HCT116 (cell line): ENCODE measurements at regions not wholly inside any gene's neighbourhood (a gene's known extent, or its start where the extent isn't known, plus 50 kb on each side); places are given as distances from the start of the nearest gene placed in this dataset.

Experiments used
- ATAC-seq: fragments of 200-7000 bp; cut with Tn5 transposase; 2 replicates; pipeline ENCODE4 v1.9.1; 2020; ENCODE audit warnings: mild to moderate bottlenecking, moderate library complexity
- BruUV-seq: library from RNA; stranded (reverse); fragments of 400-500 nt; replicated peaks from 2 replicates; lab custom pipeline; 2021; lab: Mats Ljungman, UMichigan
- CTCF ChIA-PET: fragments of 300-600 bp; sonication (Branson Sonifier 250); formaldehyde crosslinking; loops from one replicate; lab custom pipeline; 2021; ENCODE audit warnings: antibody characterized with exemption; lab: Charles Lee
- POLR2A ChIA-PET: fragments of 300-600, 350-600 bp; sonication (Branson Sonifier 250); formaldehyde crosslinking; loops from one replicate; lab custom pipeline; 2021; ENCODE audit warnings: antibody characterized with exemption; lab: Charles Lee
- RAD21 ChIA-PET, 2 experiments: fragments of 300-600 bp; sonication (Branson Sonifier 250); formaldehyde crosslinking; loops; one replicate each; lab custom pipeline; 2023; ENCODE audit warnings: low total read pairs in 2 of 2; ENCODE audit not compliant: uncharacterized antibody in 2 of 2, unreplicated experiment in 2 of 2, low non-redundant PET in 1 of 2; lab: Charles Lee
- DNase-seq: peaks from one replicate; pipeline ENCODE4 v3.0.0-alpha.2; 2010; ENCODE audit warnings: low read depth, low spot score
- H2AFZ ChIP-seq: fragments of 200-600 bp; shearing (Covaris generic), sonication (generic); 2 replicates; pipeline ENCODE4 v1.6.1; 2017; ENCODE audit warnings: low read depth, mixed run types, mixed read lengths, antibody characterized with exemption, low read length; ENCODE audit not compliant: poor library complexity, severe bottlenecking
- H3K27ac ChIP-seq: 2 replicates; pipeline ENCODE4 v1.5.1; 2012; ENCODE audit warnings: low read depth, low read length
- H3K27me3 ChIP-seq: fragments of 200-600 bp; sonication (generic); 2 replicates; pipeline ENCODE4 v1.6.1; 2016; ENCODE audit warnings: mixed run types, low read length, mixed read lengths; ENCODE audit not compliant: insufficient read depth
- H3K36me3 ChIP-seq, 2 experiments: fragments of 200-500 bp in 1 of 2; fragments of 200-600 bp in 1 of 2; sonication (Bioruptor generic) in 1 of 2; sonication (generic) in 1 of 2; 2 replicates each; pipeline versions ENCODE4 v1.5.1 to v1.6.1; 2014 to 2016; ENCODE audit warnings: low read length in 2 of 2, inconsistent platforms in 1 of 2, mixed read lengths in 1 of 2, mixed run types in 1 of 2; ENCODE audit not compliant: insufficient read depth in 2 of 2, control insufficient read depth in 1 of 2
- H3K4me1 ChIP-seq, 2 experiments: fragments of 200-600 bp in 1 of 2; sonication (generic) in 1 of 2; 2 replicates each; pipeline versions ENCODE4 v1.5.1 to v1.6.1; 2012 to 2017; ENCODE audit warnings: low read length in 2 of 2, inconsistent platforms in 1 of 2, mild to moderate bottlenecking in 1 of 2, mixed read lengths in 1 of 2, mixed run types in 1 of 2, moderate library complexity in 1 of 2; ENCODE audit not compliant: insufficient read depth in 2 of 2, control insufficient read depth in 1 of 2
- H3K4me2 ChIP-seq: fragments of 200-600 bp; sonication (generic); 2 replicates; pipeline ENCODE4 v1.6.1; 2017; ENCODE audit warnings: mixed run types, low read length, mixed read lengths
- H3K4me3 ChIP-seq, 2 experiments: fragments of 200-600 bp in 1 of 2; sonication (generic) in 1 of 2; replicated peaks in 1 of 2; 2 replicates each; pipeline ENCODE4 v1.5.1; 2011 to 2016; ENCODE audit warnings: low read length in 2 of 2, control low read depth in 1 of 2, low read depth in 1 of 2, mild to moderate bottlenecking in 1 of 2, mixed read lengths in 1 of 2, mixed run types in 1 of 2
- H3K79me2 ChIP-seq: fragments of 200-600 bp; sonication (generic); 2 replicates; pipeline ENCODE4 v1.6.1; 2017; ENCODE audit warnings: mild to moderate bottlenecking, mixed run types, low read length, moderate library complexity, mixed read lengths; ENCODE audit not compliant: insufficient read depth
- H3K9ac ChIP-seq: fragments of 200-600 bp; sonication (generic); 2 replicates; pipeline ENCODE4 v1.6.1; 2016; ENCODE audit warnings: low read length, mixed read lengths
- H3K9me2 ChIP-seq: fragments of 200-600 bp; sonication (generic), shearing (Covaris generic); 2 replicates; pipeline ENCODE4 v1.6.1; 2017; ENCODE audit warnings: mixed run types, mild to moderate bottlenecking, moderate library complexity; ENCODE audit not compliant: insufficient read depth
- H3K9me3 ChIP-seq, 2 experiments: fragments of 200-500 bp in 1 of 2; fragments of 200-600 bp in 1 of 2; sonication (Bioruptor generic) in 1 of 2; sonication (generic) in 1 of 2; 2 replicates each; pipeline ENCODE4 v1.6.1; 2014 to 2017; ENCODE audit warnings: low read length in 2 of 2, mixed read lengths in 2 of 2, inconsistent platforms in 1 of 2, low read depth in 1 of 2, mild to moderate bottlenecking in 1 of 2, mixed run types in 1 of 2, moderate library complexity in 1 of 2; ENCODE audit not compliant: control insufficient read depth in 1 of 2, insufficient read depth in 1 of 2
- H4K20me1 ChIP-seq: fragments of 200-600 bp; sonication (generic), shearing (Covaris generic); 2 replicates; pipeline ENCODE4 v1.6.1; 2017; ENCODE audit warnings: mixed run types, mild to moderate bottlenecking, moderate library complexity; ENCODE audit not compliant: insufficient read depth
- CBX3 ChIP-seq: IDR thresholded peaks from 2 replicates; pipeline ENCODE4 v1.6.1; 2012; ENCODE audit warnings: low read depth
- CEBPB ChIP-seq: IDR thresholded peaks from 2 replicates; pipeline ENCODE4 v1.6.1; 2012; ENCODE audit warnings: low read depth
- EGR1 ChIP-seq: IDR thresholded peaks from 2 replicates; pipeline ENCODE4 v1.6.1; 2012; ENCODE audit warnings: low read depth
- ELF1 ChIP-seq: IDR thresholded peaks from 2 replicates; pipeline ENCODE4 v1.6.1; 2012; ENCODE audit warnings: low read depth, borderline replicate concordance
- EZH2 ChIP-seq: fragments of 200-600 bp; sonication (generic); IDR thresholded peaks from 2 replicates; pipeline ENCODE4 v1.6.1; 2017; ENCODE audit warnings: antibody characterized with exemption, mixed run types
- EZH2phosphoT487 ChIP-seq: fragments of 200-600 bp; IDR thresholded peaks from 2 replicates; pipeline ENCODE4 v1.6.1; 2018; ENCODE audit warnings: antibody characterized with exemption, borderline replicate concordance
- FOSL1 ChIP-seq: IDR thresholded peaks from 2 replicates; pipeline ENCODE4 v1.6.1; 2012; ENCODE audit warnings: low read depth
- JUND ChIP-seq: IDR thresholded peaks from 2 replicates; pipeline ENCODE4 v1.6.1; 2012
- MAX ChIP-seq: IDR thresholded peaks from 2 replicates; pipeline ENCODE4 v1.6.1; 2012
- POLR2A ChIP-seq: IDR thresholded peaks from 2 replicates; pipeline ENCODE4 v1.7.0; 2011; ENCODE audit warnings: borderline replicate concordance; ENCODE audit not compliant: insufficient read depth, insufficient read length; ENCODE audit errors: extremely low read depth
- POLR2AphosphoS5 ChIP-seq: IDR thresholded peaks from 2 replicates; pipeline ENCODE4 v1.6.1; 2011; ENCODE audit warnings: mild to moderate bottlenecking, low read depth, low read length, moderate library complexity
- SIN3A ChIP-seq: IDR thresholded peaks from 2 replicates; pipeline ENCODE4 v1.6.1; 2012; ENCODE audit warnings: low read depth
- SP1 ChIP-seq: IDR thresholded peaks from 2 replicates; pipeline ENCODE4 v1.6.1; 2012; ENCODE audit warnings: low read depth
- SRF ChIP-seq: IDR thresholded peaks from 2 replicates; pipeline ENCODE4 v1.6.1; 2012; ENCODE audit warnings: low read depth
- TCF7L2 ChIP-seq: IDR thresholded peaks from 2 replicates; pipeline ENCODE4 v1.7.0; 2011; ENCODE audit warnings: borderline replicate concordance, inconsistent platforms; ENCODE audit not compliant: insufficient read depth, insufficient read length; ENCODE audit errors: extremely low read depth
- ZBTB33 ChIP-seq: IDR thresholded peaks from 2 replicates; pipeline ENCODE4 v1.6.1; 2011; ENCODE audit warnings: mild to moderate bottlenecking, low read length, moderate library complexity; ENCODE audit not compliant: insufficient replicate concordance; ENCODE audit errors: extremely low read depth
- ZFX ChIP-seq: fragments of 450-650 bp; IDR thresholded peaks from 2 replicates; pipeline ENCODE4 v1.6.1; 2017
- ZNF274 ChIP-seq: fragments of 200-500 bp; sonication (Bioruptor generic); IDR thresholded peaks from 2 replicates; pipeline ENCODE4 v1.6.1; 2014; ENCODE audit warnings: mild to moderate bottlenecking, low read depth, low read length, inconsistent platforms
- intact Hi-C: fragments of 100-400 bp; cut with micrococcal nuclease; formaldehyde crosslinking; loops from 2 replicates; pipeline ENCODE4 v1.10.0; 2022
- TF ChIP-seq, protein P1 (sequence below): IDR thresholded peaks from 2 replicates; pipeline ENCODE4 v1.6.1; 2012
- TF ChIP-seq, protein P2 (sequence below), 3 experiments: fragments of 200-600 bp in 1 of 3; sonication (generic) in 1 of 3; IDR thresholded peaks in 2 of 3; conservative IDR thresholded peaks in 1 of 3; 2 replicates each; pipeline ENCODE4 v1.5.1; 2012 to 2017; ENCODE audit warnings: low read depth in 2 of 3, low read length in 2 of 3, antibody characterized with exemption in 1 of 3, borderline replicate concordance in 1 of 3, control low read depth in 1 of 3, mild to moderate bottlenecking in 1 of 3, mixed read lengths in 1 of 3, mixed run types in 1 of 3, moderate library complexity in 1 of 3; ENCODE audit not compliant: insufficient read depth in 1 of 3

DNA sequence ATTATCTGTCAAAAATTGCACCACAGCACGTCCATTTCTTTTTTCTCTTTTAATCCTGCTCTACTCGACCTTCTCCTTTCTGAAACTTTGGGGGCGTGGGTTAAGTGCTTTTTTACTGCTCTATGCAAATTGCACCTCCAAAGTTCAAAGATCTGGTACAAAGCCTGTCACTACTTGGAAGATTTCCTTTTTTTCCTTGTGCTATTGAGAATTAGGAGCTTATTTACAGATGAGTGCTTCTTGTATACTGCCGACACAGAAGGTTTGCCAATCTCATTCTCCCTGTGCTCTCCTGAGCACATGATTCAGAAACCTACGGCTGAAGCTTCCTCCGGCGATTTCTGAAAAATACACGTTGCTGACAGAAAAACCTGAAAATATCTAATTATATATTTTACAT is 94.8 kb downstream of the TEX29 start:
- Histone ChIP-seq H3K9me2 (no peaks in the 10 kb centered on the region), H3K27ac (no peak overlapping the region), H2AFZ (no peak overlapping the region), H4K20me1 (no peaks in the 10 kb centered on the region), H3K9ac (no peak overlapping the region), H3K27me3 (peaks cover 47% of the 10 kb centered on the region), H3K36me3 (no peaks in the 10 kb centered on the region), H3K4me3 (no peak overlapping the region), H3K9me3 (no peaks in the 10 kb centered on the region), H3K4me1 (no peaks in the 10 kb centered on the region), H3K4me2 (no peak overlapping the region), H3K79me2 (no peaks in the 10 kb centered on the region)
- ChIA-PET RAD21 (no interaction called here), POLR2A (no interaction called here), CTCF (interaction anchor here (0.7 kb wide), 1 partner anchor 14 kb away, joined by 3 read pairs; no protein-coding TSS in a partner anchor)
- TF ChIP-seq TCF7L2 = no peak
- TF ChIP-seq MAX = no peak
- TF ChIP-seq EGR1 = no peak
- TF ChIP-seq SP1 = no peak
- TF ChIP-seq SIN3A = no peak
- TF ChIP-seq ZFX = no peak
- no peak for TF ChIP-seq ZNF274
- TF ChIP-seq FOSL1 = no peak
- TF ChIP-seq JUND = no peak
- no peak for TF ChIP-seq ELF1
- TF ChIP-seq CEBPB = no peak
- no peak for TF ChIP-seq EZH2phosphoT487
- no peak for TF ChIP-seq CBX3
- no peak for TF ChIP-seq EZH2
- no peak for TF ChIP-seq POLR2A
- no peak for TF ChIP-seq POLR2AphosphoS5
- no peak for TF ChIP-seq ZBTB33
- TF ChIP-seq, protein P1, sequence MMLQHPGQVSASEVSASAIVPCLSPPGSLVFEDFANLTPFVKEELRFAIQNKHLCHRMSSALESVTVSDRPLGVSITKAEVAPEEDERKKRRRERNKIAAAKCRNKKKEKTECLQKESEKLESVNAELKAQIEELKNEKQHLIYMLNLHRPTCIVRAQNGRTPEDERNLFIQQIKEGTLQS = no peak
- TF ChIP-seq, protein P2, sequence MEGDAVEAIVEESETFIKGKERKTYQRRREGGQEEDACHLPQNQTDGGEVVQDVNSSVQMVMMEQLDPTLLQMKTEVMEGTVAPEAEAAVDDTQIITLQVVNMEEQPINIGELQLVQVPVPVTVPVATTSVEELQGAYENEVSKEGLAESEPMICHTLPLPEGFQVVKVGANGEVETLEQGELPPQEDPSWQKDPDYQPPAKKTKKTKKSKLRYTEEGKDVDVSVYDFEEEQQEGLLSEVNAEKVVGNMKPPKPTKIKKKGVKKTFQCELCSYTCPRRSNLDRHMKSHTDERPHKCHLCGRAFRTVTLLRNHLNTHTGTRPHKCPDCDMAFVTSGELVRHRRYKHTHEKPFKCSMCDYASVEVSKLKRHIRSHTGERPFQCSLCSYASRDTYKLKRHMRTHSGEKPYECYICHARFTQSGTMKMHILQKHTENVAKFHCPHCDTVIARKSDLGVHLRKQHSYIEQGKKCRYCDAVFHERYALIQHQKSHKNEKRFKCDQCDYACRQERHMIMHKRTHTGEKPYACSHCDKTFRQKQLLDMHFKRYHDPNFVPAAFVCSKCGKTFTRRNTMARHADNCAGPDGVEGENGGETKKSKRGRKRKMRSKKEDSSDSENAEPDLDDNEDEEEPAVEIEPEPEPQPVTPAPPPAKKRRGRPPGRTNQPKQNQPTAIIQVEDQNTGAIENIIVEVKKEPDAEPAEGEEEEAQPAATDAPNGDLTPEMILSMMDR (IDR thresholded peaks at IDR 0.05 in 2 of 3, conservative IDR thresholded peaks at IDR 0.05 in 1 of 3; ENCODE audit: borderline replicate concordance in 1 of 3, insufficient read depth in 1 of 3, low read depth in 2 of 3, low read length in 2 of 3) = no peak
- TF ChIP-seq SRF = no peak
- DNase-seq = no peak
- intact Hi-C loops = no loop called here
- no TSS peak for BruUV-seq
- no peak for ATAC-seq
